GM18519 (cell line): ENCODE measurements at regions not wholly inside any gene's neighbourhood (a gene's known extent, or its start where the extent isn't known, plus 50 kb on each side); places are given as distances from the start of the nearest gene placed in this dataset.

Source experiments
- ATAC-seq: cut with Tn5 transposase; IDR thresholded peaks from one replicate; pipeline ENCODE4 v1.9.1; 2021; ENCODE audit warnings: mild to moderate bottlenecking, moderate library complexity; ENCODE audit not compliant: unreplicated experiment, low FRiP score

GRCh38 chr3:187992609-187993008 is 161.3 kb upstream of the LPP start:
- no peak for ATAC-seq

- no peak for ATAC-seq
These were observed 159.5 kb upstream of the LPP start for GRCh38 chr3:187994221-187995042.

- no peak for ATAC-seq
These were observed 158.9 kb upstream of the LPP start for GRCh38 chr3:187995043-187995400.

- ATAC-seq: no peak
These were observed 158.3 kb upstream of the LPP start for GRCh38 chr3:187995667-187996066.

GRCh38 chr3:187996609-187997008 is 157.3 kb upstream of the LPP start:
- ATAC-seq: no peak

- no peak for ATAC-seq
These were observed 156.5 kb upstream of the LPP start for GRCh38 chr3:187997490-187997889.

- ATAC-seq: no peak
These were observed 155.9 kb upstream of the LPP start for GRCh38 chr3:187997946-187998561.

GRCh38 chr3:187998611-187999010 is 155.3 kb upstream of the LPP start:
- ATAC-seq: no peak

- ATAC-seq: no peak
These were observed 154.1 kb upstream of the LPP start for GRCh38 chr3:187999821-188000220.

- no peak for ATAC-seq
These were observed 153.5 kb upstream of the LPP start for GRCh38 chr3:188000361-188000861.

GRCh38 chr3:188001093-188001492 is 152.9 kb upstream of the LPP start:
- no peak for ATAC-seq

- no peak for ATAC-seq
These were observed 152.0 kb upstream of the LPP start for GRCh38 chr3:188001926-188002325.

GRCh38 chr3:188002626-188003138 is 151.3 kb upstream of the LPP start:
- ATAC-seq: no peak

GRCh38 chr3:188003188-188004171 is 150.5 kb upstream of the LPP start:
- no peak for ATAC-seq

GRCh38 chr3:188006726-188007393 is 147.1 kb upstream of the LPP start:
- ATAC-seq: no peak

GRCh38 chr3:188007897-188008296 is 146.1 kb upstream of the LPP start:
- ATAC-seq: no peak

GRCh38 chr3:188008582-188009213 is 145.3 kb upstream of the LPP start:
- ATAC-seq: no peak

GRCh38 chr3:188010478-188010877 is 143.5 kb upstream of the LPP start:
- ATAC-seq: no peak

- no peak for ATAC-seq
These were observed 134.2 kb upstream of the LPP start for GRCh38 chr3:188019727-188020126.

GRCh38 chr3:188021041-188021440 is 132.9 kb upstream of the LPP start:
- no peak for ATAC-seq
